Esophagus muscularis mucosa (tissue), 3 donors: ENCODE measurements at regions not wholly inside any gene's neighbourhood (a gene's known extent, or its start where the extent isn't known, plus 50 kb on each side); places are given as distances from the start of the nearest gene placed in this dataset.

ENCODE experiments used
- POLR2AphosphoS5 ChIP-seq, 2 donors: sonication (generic); formaldehyde crosslinking; IDR thresholded peaks; one replicate each; pipeline ENCODE4 v1.6.1; 2017; ENCODE audit warnings: antibody characterized with exemption in 2 of 2
- TF ChIP-seq, protein P1 (sequence below), 3 experiments: fragments of 200-600 bp in 2 of 3; fragments of 450-650 bp in 1 of 3; sonication (generic) in 2 of 3; IDR thresholded peaks; one replicate each; pipeline ENCODE4 v1.5.1; 2017 to 2019; ENCODE audit warnings: antibody characterized with exemption in 3 of 3, mild to moderate bottlenecking in 2 of 3, moderate library complexity in 1 of 3

DNA sequence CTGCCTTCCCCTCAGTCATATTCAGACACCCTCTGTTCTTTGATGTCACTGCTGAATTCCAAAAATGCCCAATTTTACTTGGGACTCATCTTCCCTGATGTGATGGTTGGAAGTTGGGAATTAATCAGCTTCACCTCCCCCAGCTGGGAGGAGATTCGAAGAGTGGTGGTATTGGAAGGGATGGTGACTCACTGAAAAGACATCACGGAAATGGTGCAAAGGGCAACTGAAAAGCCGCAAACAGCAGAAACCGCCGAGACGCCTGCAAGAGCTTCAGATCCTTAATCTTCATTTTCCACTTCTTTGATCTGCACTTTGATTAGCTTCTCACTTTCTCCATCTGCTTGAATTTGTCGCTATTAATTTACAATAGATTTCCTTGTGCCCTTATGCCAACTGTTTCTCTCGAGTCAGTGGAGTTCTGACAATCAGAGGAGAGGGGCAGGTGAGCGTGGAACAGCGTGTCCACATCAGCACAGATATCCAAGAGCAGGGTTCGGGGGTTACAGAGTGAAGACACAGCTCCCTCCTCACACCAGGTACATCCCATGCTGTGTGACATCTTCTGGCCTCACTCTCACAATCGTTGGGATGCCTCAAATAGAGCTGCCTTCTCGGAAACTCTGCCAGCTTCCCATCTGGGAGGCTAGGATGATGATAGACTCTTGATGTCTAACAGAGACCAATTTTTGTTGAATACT is 325.4 kb downstream of the BRD1 start:
- TF ChIP-seq, protein P1, sequence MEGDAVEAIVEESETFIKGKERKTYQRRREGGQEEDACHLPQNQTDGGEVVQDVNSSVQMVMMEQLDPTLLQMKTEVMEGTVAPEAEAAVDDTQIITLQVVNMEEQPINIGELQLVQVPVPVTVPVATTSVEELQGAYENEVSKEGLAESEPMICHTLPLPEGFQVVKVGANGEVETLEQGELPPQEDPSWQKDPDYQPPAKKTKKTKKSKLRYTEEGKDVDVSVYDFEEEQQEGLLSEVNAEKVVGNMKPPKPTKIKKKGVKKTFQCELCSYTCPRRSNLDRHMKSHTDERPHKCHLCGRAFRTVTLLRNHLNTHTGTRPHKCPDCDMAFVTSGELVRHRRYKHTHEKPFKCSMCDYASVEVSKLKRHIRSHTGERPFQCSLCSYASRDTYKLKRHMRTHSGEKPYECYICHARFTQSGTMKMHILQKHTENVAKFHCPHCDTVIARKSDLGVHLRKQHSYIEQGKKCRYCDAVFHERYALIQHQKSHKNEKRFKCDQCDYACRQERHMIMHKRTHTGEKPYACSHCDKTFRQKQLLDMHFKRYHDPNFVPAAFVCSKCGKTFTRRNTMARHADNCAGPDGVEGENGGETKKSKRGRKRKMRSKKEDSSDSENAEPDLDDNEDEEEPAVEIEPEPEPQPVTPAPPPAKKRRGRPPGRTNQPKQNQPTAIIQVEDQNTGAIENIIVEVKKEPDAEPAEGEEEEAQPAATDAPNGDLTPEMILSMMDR (IDR thresholded peaks at IDR 0.05): no peak
- TF ChIP-seq POLR2AphosphoS5 (IDR thresholded peaks at IDR 0.05): no peak
